AG04450 (cell line): ENCODE measurements at regions not wholly inside any gene's neighbourhood (a gene's known extent, or its start where the extent isn't known, plus 50 kb on each side); places are given as distances from the start of the nearest gene placed in this dataset.

Experiments used
- CTCF ChIA-PET: fragments of 300-600, 350-600 bp; formaldehyde crosslinking; extraction: SDS; loops from one replicate; lab custom pipeline; 2022; ENCODE audit warnings: antibody characterized with exemption, inconsistent platforms; lab: Charles Lee
- POLR2A ChIA-PET: fragments of 350-600 bp; formaldehyde crosslinking; extraction: SDS; loops from one replicate; lab custom pipeline; 2021; ENCODE audit warnings: antibody characterized with exemption, inconsistent platforms; lab: Yijun Ruan, JAX
- DNase-seq: peaks from one replicate; pipeline ENCODE4 v3.0.0-alpha.2; 2011; ENCODE audit warnings: low read depth, low spot score
- H3K27ac ChIP-seq: one replicate; pipeline ENCODE4 v1.5.1; 2012; ENCODE audit warnings: low read depth, low read length, control low read depth
- H3K27me3 ChIP-seq: one replicate; pipeline ENCODE4 v1.6.0; 2012; ENCODE audit warnings: low read length; ENCODE audit not compliant: control insufficient read depth, insufficient read depth
- H3K4me3 ChIP-seq: 2 replicates; pipeline ENCODE4 v1.5.1; 2011; ENCODE audit warnings: mild to moderate bottlenecking, low read depth, low read length, control low read depth
- H3K9me3 ChIP-seq: 2 replicates; pipeline ENCODE4 v1.5.1; 2012; ENCODE audit warnings: low read length; ENCODE audit not compliant: control insufficient read depth, insufficient read depth
- CTCF ChIP-seq: IDR thresholded peaks from 2 replicates; pipeline ENCODE4 v1.5.1; 2011; ENCODE audit warnings: low read depth, low read length, control low read depth, inconsistent platforms

GRCh38 chr5:88658886-88659285, 224.1 kb downstream of the MEF2C start:
- peaks cover 3% of the 10 kb centered on the region; the same call in 1 of the 2 replicates for H3K9me3 ChIP-seq
- peaks cover 35% of the 10 kb centered on the region for H3K27me3 ChIP-seq
- ChIA-PET CTCF (interaction anchor here (1.2 kb wide), 1 partner anchor 32 kb away, joined by 5 read pairs; no protein-coding TSS in a partner anchor), POLR2A (no interaction called here)
- H3K27ac ChIP-seq, result no peak overlapping the region
- DNase-seq, result no peak
- TF ChIP-seq CTCF, result no peak
- H3K4me3 ChIP-seq, result no peak overlapping the region

GRCh38 chr5:88657906-88658775, 224.8 kb downstream of the MEF2C start:
- Histone ChIP-seq H3K27ac (no peak overlapping the region), H3K4me3 (no peak overlapping the region), H3K27me3 (peaks cover 28% of the 10 kb centered on the region), H3K9me3 (peaks cover 3% of the 10 kb centered on the region; the same call in 1 of the 2 replicates)
- ChIA-PET POLR2A (no interaction called here), CTCF (interaction anchor here (0.8 to 1.2 kb wide), 2 partner anchors 33 kb away, joined by 4 to 5 read pairs; no protein-coding TSS in a partner anchor)
- no peak for TF ChIP-seq CTCF
- DNase-seq, result no peak

GRCh38 chr5:88657136-88657535, 225.8 kb downstream of the MEF2C start:
- DNase-seq, result no peak
- H3K27ac ChIP-seq, result no peak overlapping the region
- peaks cover 24% of the 10 kb centered on the region for H3K27me3 ChIP-seq
- peaks cover 3% of the 10 kb centered on the region; the same call in 1 of the 2 replicates for H3K9me3 ChIP-seq
- no peak overlapping the region for H3K4me3 ChIP-seq
- CTCF ChIA-PET, result no interaction called here
- POLR2A ChIA-PET, result no interaction called here
- TF ChIP-seq CTCF, result no peak

GRCh38 chr5:88656221-88656950, 226.6 kb downstream of the MEF2C start:
- Histone ChIP-seq H3K4me3 (no peak overlapping the region), H3K9me3 (peaks cover 3% of the 10 kb centered on the region; the same call in 1 of the 2 replicates), H3K27me3 (peaks cover 21% of the 10 kb centered on the region), H3K27ac (no peak overlapping the region)
- ChIA-PET CTCF (interaction anchor here (0.9 to 2.2 kb wide), 3 partner anchors 24 to 875 kb away, joined by 3 to 7 read pairs (median 5); no protein-coding TSS in a partner anchor), POLR2A (no interaction called here)
- DNase-seq, result no peak
- no peak for TF ChIP-seq CTCF
